PC-9 (cell line): ENCODE measurements at regions not wholly inside any gene's neighbourhood (a gene's known extent, or its start where the extent isn't known, plus 50 kb on each side); places are given as distances from the start of the nearest gene placed in this dataset.

Source experiments
- BruUV-seq: library from RNA; stranded (reverse); fragments of 400-500 nt; replicated peaks from 2 replicates; lab custom pipeline; 2021; lab: Mats Ljungman, UMichigan
- CTCF ChIA-PET: fragments of 300-600 bp; sonication (Branson Sonifier 250); formaldehyde crosslinking; loops from one replicate; lab custom pipeline; 2022; ENCODE audit warnings: antibody characterized with exemption; lab: Charles Lee
- POLR2A ChIA-PET: fragments of 300-600 bp; sonication (Branson Sonifier 250); formaldehyde crosslinking; loops from one replicate; lab custom pipeline; 2022; ENCODE audit warnings: antibody characterized with exemption; ENCODE audit not compliant: unreplicated experiment; lab: Charles Lee
- DNase-seq, 2 experiments: peaks; one replicate each; pipeline versions ENCODE4 v3.0.0 to v3.0.0-alpha.2; 2015 to 2022; ENCODE audit warnings: mixed read lengths in 1 of 2
- H2AFZ ChIP-seq: fragments of 200-600 bp; sonication (generic); 2 replicates; pipeline ENCODE4 v1.8.1; 2017; ENCODE audit warnings: antibody characterized with exemption
- H3F3A ChIP-seq: fragments of 200-600 bp; sonication (generic); 2 replicates; pipeline ENCODE4 v1.8.1; 2017; ENCODE audit warnings: antibody characterized with exemption, mild to moderate bottlenecking, low read depth; ENCODE audit not compliant: insufficient read depth
- H3K27ac ChIP-seq: fragments of 200-600 bp; sonication (generic); 2 replicates; pipeline ENCODE4 v1.6.1; 2016; ENCODE audit warnings: mixed run types
- H3K27me3 ChIP-seq: fragments of 200-600 bp; sonication (generic); 2 replicates; pipeline ENCODE4 v1.6.1; 2016; ENCODE audit warnings: low read depth, mixed run types; ENCODE audit not compliant: insufficient read depth
- H3K36me3 ChIP-seq: fragments of 200-600 bp; sonication (generic); 2 replicates; pipeline ENCODE4 v1.6.1; 2016; ENCODE audit warnings: low read depth, mixed run types
- H3K4me1 ChIP-seq: fragments of 200-600 bp; sonication (generic); replicated peaks from 2 replicates; pipeline ENCODE4 v1.6.1; 2016; ENCODE audit warnings: mixed run types; ENCODE audit not compliant: insufficient read depth
- H3K4me2 ChIP-seq: fragments of 200-600 bp; sonication (generic); 2 replicates; pipeline ENCODE4 v1.6.1; 2017; ENCODE audit warnings: mixed run types
- H3K4me3 ChIP-seq: fragments of 200-600 bp; sonication (generic); 2 replicates; pipeline ENCODE4 v1.6.1; 2016; ENCODE audit warnings: mixed run types
- H3K79me2 ChIP-seq: fragments of 200-600 bp; sonication (generic); 2 replicates; pipeline ENCODE4 v1.6.1; 2017; ENCODE audit warnings: low read depth, mixed run types
- H3K9me2 ChIP-seq: fragments of 200-600 bp; sonication (generic); 2 replicates; pipeline ENCODE4 v1.8.1; 2017; ENCODE audit warnings: mild to moderate bottlenecking; ENCODE audit not compliant: insufficient read depth
- H3K9me3 ChIP-seq: fragments of 200-600 bp; sonication (generic); 2 replicates; pipeline ENCODE4 v1.8.1; 2016; ENCODE audit warnings: low read depth; ENCODE audit not compliant: insufficient read depth
- H4K20me1 ChIP-seq: fragments of 200-600 bp; sonication (generic); 2 replicates; pipeline ENCODE4 v1.8.1; 2017; ENCODE audit not compliant: insufficient read depth
- CTCF ChIP-seq: fragments of 200-600 bp; sonication (generic); conservative IDR thresholded peaks from 2 replicates; pipeline ENCODE4 v1.6.1; 2017; ENCODE audit warnings: mixed run types, antibody characterized with exemption, mild to moderate bottlenecking, moderate library complexity
- EZH2 ChIP-seq: fragments of 200-600 bp; sonication (generic); IDR thresholded peaks from 2 replicates; pipeline ENCODE4 v1.8.0; 2017; ENCODE audit warnings: antibody characterized with exemption, low read depth
- intact Hi-C: fragments of 100-400 bp; cut with micrococcal nuclease; formaldehyde crosslinking; loops from one replicate; pipeline ENCODE4 v1.10.0; 2022; ENCODE audit not compliant: unreplicated experiment

- no peaks in the 10 kb centered on the region for H4K20me1 ChIP-seq
- no peak overlapping the region for H2AFZ ChIP-seq
- no peak overlapping the region for H3K4me2 ChIP-seq
- H3K27ac ChIP-seq = no peak overlapping the region
- no peaks in the 10 kb centered on the region for H3F3A ChIP-seq
- no peaks in the 10 kb centered on the region for H3K9me3 ChIP-seq
- ChIA-PET POLR2A (no interaction called here), CTCF (no interaction called here)
- intact Hi-C loops = no loop called here
- no peaks in the 10 kb centered on the region for H3K4me1 ChIP-seq
- no peaks in the 10 kb centered on the region for H3K79me2 ChIP-seq
- H3K36me3 ChIP-seq = no peaks in the 10 kb centered on the region
- no peak overlapping the region for H3K4me3 ChIP-seq
- H3K9me2 ChIP-seq = no peaks in the 10 kb centered on the region
- BruUV-seq = no TSS peak
- TF ChIP-seq EZH2 (no peak), CTCF (no peak)
- no peak for DNase-seq
- H3K27me3 ChIP-seq = no peaks in the 10 kb centered on the region
Observed at GRCh38 chr5:165244407-165244806, 1739.0 kb downstream of the MAT2B start.

GRCh38 chr5:165258197-165258771 is 1752.9 kb downstream of the MAT2B start:
- ChIA-PET CTCF (no interaction called here), POLR2A (no interaction called here)
- no peaks in the 10 kb centered on the region for H3F3A ChIP-seq

GRCh38 chr5:165260426-165260825 is 1755.0 kb downstream of the MAT2B start:
- CTCF ChIA-PET = no interaction called here
- H2AFZ ChIP-seq = no peak overlapping the region
- H3F3A ChIP-seq = no peaks in the 10 kb centered on the region
- H3K27me3 ChIP-seq = no peaks in the 10 kb centered on the region
- no peak for DNase-seq
- H3K36me3 ChIP-seq = no peaks in the 10 kb centered on the region
- no peaks in the 10 kb centered on the region for H3K9me2 ChIP-seq
- TF ChIP-seq CTCF (no peak), EZH2 (no peak)
- no peaks in the 10 kb centered on the region for H3K79me2 ChIP-seq
- H3K27ac ChIP-seq = no peak overlapping the region
- H4K20me1 ChIP-seq = no peaks in the 10 kb centered on the region
- no peak overlapping the region for H3K4me2 ChIP-seq
- H3K4me1 ChIP-seq = no peaks in the 10 kb centered on the region
- intact Hi-C loops = no loop called here
- POLR2A ChIA-PET = no interaction called here
- H3K9me3 ChIP-seq = no peaks in the 10 kb centered on the region
- no TSS peak for BruUV-seq
- no peak overlapping the region for H3K4me3 ChIP-seq

More at GRCh38 chr5:165258197-165258771, 1752.9 kb downstream of the MAT2B start:
- BruUV-seq = no TSS peak
- intact Hi-C loops = no loop called here
- H3K9me2 ChIP-seq = no peaks in the 10 kb centered on the region
- no peaks in the 10 kb centered on the region for H3K36me3 ChIP-seq
- H2AFZ ChIP-seq = no peak overlapping the region
- no peak overlapping the region for H3K4me3 ChIP-seq
- no peaks in the 10 kb centered on the region for H3K4me1 ChIP-seq
- TF ChIP-seq CTCF = no peak
- TF ChIP-seq EZH2 = no peak
- H3K9me3 ChIP-seq = no peaks in the 10 kb centered on the region
- H3K79me2 ChIP-seq = no peaks in the 10 kb centered on the region
- no peaks in the 10 kb centered on the region for H3K27me3 ChIP-seq
- H4K20me1 ChIP-seq = no peaks in the 10 kb centered on the region
- no peak for DNase-seq
- no peak overlapping the region for H3K4me2 ChIP-seq
- no peak overlapping the region for H3K27ac ChIP-seq
